Gastroesophageal sphincter (tissue), 4 donors: ENCODE measurements at regions not wholly inside any gene's neighbourhood (a gene's known extent, or its start where the extent isn't known, plus 50 kb on each side); places are given as distances from the start of the nearest gene placed in this dataset.
"Not testable (repeated sequence)": the region's sequence is repeated elsewhere in the genome, so short reads cannot be mapped to it uniquely, and the experiment has no call there.

Experiments used
- ATAC-seq: fragments of 150-250 bp; one replicate; pipeline ENCODE4 v1.9.1; 2016; ENCODE audit warnings: mild to moderate bottlenecking, moderate library complexity
- H3K27ac ChIP-seq, 4 donors: fragments of 200-600 bp; sonication (generic) in 3 of 4; 1 replicate in 3 of 4; 2 replicates in 1 of 4; pipeline ENCODE4 v1.5.1; 2016 to 2019
- H3K27me3 ChIP-seq: fragments of 200-600 bp; sonication (generic); one replicate; pipeline ENCODE4 v1.5.1; 2019
- H3K36me3 ChIP-seq, 2 donors: fragments of 200-600 bp; sonication (generic); one replicate each; pipeline ENCODE4 v1.5.1; 2019; ENCODE audit warnings: control low read depth in 1 of 2
- H3K4me1 ChIP-seq, 3 donors: fragments of 200-600 bp; sonication (generic); 1 replicate in 2 of 3; 2 replicates in 1 of 3; pipeline ENCODE4 v1.5.1; 2016 to 2019; ENCODE audit warnings: control low read depth in 2 of 3
- H3K4me3 ChIP-seq, 2 donors: fragments of 200-600 bp; sonication (generic); one replicate each; pipeline ENCODE4 v1.5.1; 2019; ENCODE audit warnings: mild to moderate bottlenecking in 1 of 2, moderate library complexity in 1 of 2
- H3K9me3 ChIP-seq, 3 donors: fragments of 200-600 bp; sonication (generic); one replicate each; pipeline ENCODE4 v1.5.1; 2017 to 2019; ENCODE audit warnings: control low read depth in 2 of 3
- CTCF ChIP-seq, 4 experiments: fragments of 200-600 bp in 2 of 4; fragments of 450-650 bp in 2 of 4; sonication (generic) in 1 of 4; IDR thresholded peaks; one replicate each; pipeline ENCODE4 v1.5.1; 2017 to 2019; ENCODE audit warnings: antibody characterized with exemption in 4 of 4, mild to moderate bottlenecking in 2 of 4, moderate library complexity in 2 of 4
- EP300 ChIP-seq: sonication (generic); formaldehyde crosslinking; IDR thresholded peaks from one replicate; pipeline ENCODE4 v1.6.1; 2017; ENCODE audit warnings: antibody characterized with exemption, mild to moderate bottlenecking
- POLR2A ChIP-seq, 2 donors: fragments of 450-650 bp; IDR thresholded peaks; one replicate each; pipeline ENCODE4 v1.6.1; 2017; ENCODE audit warnings: antibody characterized with exemption in 2 of 2, mild to moderate bottlenecking in 2 of 2, moderate library complexity in 1 of 2
- POLR2AphosphoS5 ChIP-seq: sonication (generic); formaldehyde crosslinking; IDR thresholded peaks from one replicate; pipeline ENCODE4 v1.6.1; 2017; ENCODE audit warnings: antibody characterized with exemption
- WGBS, 2 donors: methylation state at CpG; one replicate each; pipeline ENCODE4 v1.1.5; 2018; ENCODE audit warnings: low coverage in 1 of 2; 5-methylcytosine and 5-hydroxymethylcytosine counted together

GRCh38 chr14:105919458-105920150, 393.2 kb downstream of the TMEM121 start:
- Histone ChIP-seq H3K4me3 (no peak overlapping the region), H3K4me1 (no peaks in the 10 kb centered on the region), H3K36me3 (no peaks in the 10 kb centered on the region), H3K27ac (no peak overlapping the region), H3K27me3 (no peaks in the 10 kb centered on the region), H3K9me3 (peaks cover 0 to 49% (median 0%) of the 10 kb centered on the region in 3 donors)
- no peak for ATAC-seq
- TF ChIP-seq CTCF (IDR thresholded peaks at IDR 0.05) = no peak
- TF ChIP-seq EP300 = no peak
- TF ChIP-seq POLR2A (IDR thresholded peaks at IDR 0.05) = no peak
- no peak for TF ChIP-seq POLR2AphosphoS5
- 90% methylated on average over 3 of the region's 21 CpGs; no CpG with 5 or more reads in 1 of the 2 donors for WGBS, 2 donors

GRCh38 chr14:105920151-105920700, 393.8 kb downstream of the TMEM121 start:
- H3K36me3 ChIP-seq, H3K27ac ChIP-seq, H3K4me3 ChIP-seq, H3K4me1 ChIP-seq, H3K27me3 ChIP-seq, ATAC-seq: not testable (repeated sequence)
- 88% methylated on average over 5 of the region's 11 CpGs; no CpG with 5 or more reads in 1 of the 2 donors for WGBS, 2 donors
- H3K9me3 ChIP-seq = peaks cover 0 to 54% (median 0%) of the 10 kb centered on the region in 3 donors

GRCh38 chr14:105920803-105921755, 394.7 kb downstream of the TMEM121 start:
- not testable (repeated sequence) for ATAC-seq, H3K4me1 ChIP-seq, H3K4me3 ChIP-seq, H3K36me3 ChIP-seq, H3K27me3 ChIP-seq, H3K27ac ChIP-seq
- peaks cover 0 to 48% (median 0%) of the 10 kb centered on the region in 3 donors for H3K9me3 ChIP-seq
- WGBS, 2 donors = 70% methylated on average over 2 of the region's 24 CpGs; no CpG with 5 or more reads in 1 of the 2 donors

- peaks cover 0 to 41% (median 0%) of the 10 kb centered on the region in 3 donors for H3K9me3 ChIP-seq
- not testable (repeated sequence) for H3K27me3 ChIP-seq, H3K4me1 ChIP-seq, ATAC-seq, H3K4me3 ChIP-seq, H3K27ac ChIP-seq, H3K36me3 ChIP-seq
- no CpG with 5 or more reads among the region's 4 CpGs for WGBS, 2 donors
Measured at GRCh38 chr14:105921781-105922180, 395.4 kb downstream of the TMEM121 start.

GRCh38 chr14:105923520-105924191, 397.3 kb downstream of the TMEM121 start:
- Histone ChIP-seq H3K9me3 (peaks cover 0 to 37% (median 0%) of the 10 kb centered on the region in 3 donors), H3K27me3 (peaks cover 15% of the 10 kb centered on the region)
- not testable (repeated sequence) for H3K4me3 ChIP-seq, ATAC-seq, H3K4me1 ChIP-seq, H3K36me3 ChIP-seq, H3K27ac ChIP-seq
- WGBS, 2 donors = 9 to 11% methylated on average over 1 of the region's 1 CpG

- Histone ChIP-seq H3K27ac (no peak overlapping the region), H3K9me3 (peaks cover 0 to 37% (median 0%) of the 10 kb centered on the region in 3 donors), H3K27me3 (peaks cover 26% of the 10 kb centered on the region), H3K36me3 (no peaks in the 10 kb centered on the region), H3K4me1 (no peaks in the 10 kb centered on the region), H3K4me3 (no peak overlapping the region)
- TF ChIP-seq POLR2A (IDR thresholded peaks at IDR 0.05) (no peak), EP300 (no peak), POLR2AphosphoS5 (no peak), CTCF (IDR thresholded peaks at IDR 0.05) (no peak)
- no peak for ATAC-seq
- WGBS, 2 donors = 100% methylated on average over 2 of the region's 13 CpGs
Measured at GRCh38 chr14:105924951-105925591, 398.7 kb downstream of the TMEM121 start.
